ENCODE measurements at regions not wholly inside any gene's neighbourhood (a gene's known extent, or its start where the extent isn't known, plus 50 kb on each side); places are given as distances from the start of the nearest gene placed in this dataset.

DNA sequence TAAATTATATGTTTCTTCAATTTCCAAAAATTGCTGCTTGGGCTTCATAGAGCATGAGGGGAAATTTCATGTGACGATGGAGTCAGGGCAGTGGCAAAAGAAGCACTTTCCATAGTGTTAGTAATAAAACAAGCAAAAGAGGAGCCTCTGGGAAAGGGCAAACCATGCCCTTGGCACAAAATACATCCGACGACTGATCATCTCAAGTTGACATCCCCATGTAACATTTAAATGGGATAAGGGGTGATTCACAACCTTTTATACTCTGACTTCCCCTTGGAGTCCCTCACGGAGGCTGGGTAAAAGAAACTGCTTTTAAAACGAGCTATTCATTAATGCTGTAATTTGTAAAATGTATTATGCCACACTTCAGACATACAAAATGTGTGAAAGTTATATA is 161.4 kb upstream of the DMRT1 start:
- no peak overlapping the region for H3K4me2 ChIP-seq
- H3K9ac ChIP-seq, result no peak overlapping the region
- no peaks in the 10 kb centered on the region for H4K20me1 ChIP-seq (ENCODE audit: insufficient read depth)
- no peaks in the 10 kb centered on the region for H3K36me3 ChIP-seq (replicated peaks in 1 of 2; ENCODE audit: control insufficient read depth in 1 of 2, insufficient read depth in 2 of 2, low read length in 1 of 2)
- H3K4me3 ChIP-seq (ENCODE audit: low read depth in 2 of 2, low read length in 1 of 2), result no peak overlapping the region
- POLR2A ChIA-PET, result no interaction called here
- CTCF ChIA-PET, result no interaction called here
- H3K9me3 ChIP-seq, result no peaks in the 10 kb centered on the region
- H3K4me1 ChIP-seq (ENCODE audit: control insufficient read depth in 1 of 2, insufficient read depth in 2 of 2, low read depth in 1 of 2, low read length in 1 of 2), result no peaks in the 10 kb centered on the region; a peak in 2 of 4 replicates
- WGBS (ENCODE audit: low lambda C conversion rate), result 18% methylated on average over 5 of the region's 5 CpGs
- H3K79me2 ChIP-seq (ENCODE audit: insufficient read depth), result no peaks in the 10 kb centered on the region
- peak overlapping the region; percentile 16; the same call in 1 of the 2 replicates for H2AFZ ChIP-seq (ENCODE audit: low read depth)
- peaks cover 11% of the 10 kb centered on the region; the same call in 1 of the 2 replicates for H3K27me3 ChIP-seq (ENCODE audit: insufficient read depth)
- no peak for TF ChIP-seq SMC3 (IDR thresholded peaks at IDR 0.05; ENCODE audit: low read depth, low read length)
- H3K27ac ChIP-seq (ENCODE audit: low read depth in 2 of 2, low read length in 1 of 2), result no peak overlapping the region
- H3F3A ChIP-seq (replicated peaks; ENCODE audit: insufficient read depth), result peaks cover 23% of the 10 kb centered on the region
- H3K9me2 ChIP-seq, result no peaks in the 10 kb centered on the region
- DNase-seq, result no peak

- CTCF ChIA-PET, result no interaction called here
- 0 out of 2 replicates have a peak overlapping the region, but pooled peaks have one; percentile 1 for H2AFZ ChIP-seq (ENCODE audit: low read depth)
- no peak overlapping the region for H3K4me3 ChIP-seq (ENCODE audit: low read depth in 2 of 2, low read length in 1 of 2)
- H3K9me2 ChIP-seq, result no peaks in the 10 kb centered on the region
- POLR2A ChIA-PET, result no interaction called here
- H4K20me1 ChIP-seq (ENCODE audit: insufficient read depth), result no peaks in the 10 kb centered on the region
- no peak for DNase-seq
- peak overlapping the region; percentile 76; the same call in 1 of the 2 replicates for H3K4me2 ChIP-seq
- no peak overlapping the region; the same call in 1 of the 2 replicates for H3K9ac ChIP-seq
- H3K9me3 ChIP-seq, result no peaks in the 10 kb centered on the region
- no peaks in the 10 kb centered on the region for H3K79me2 ChIP-seq (ENCODE audit: insufficient read depth)
- no peaks in the 10 kb centered on the region for H3K27me3 ChIP-seq (ENCODE audit: insufficient read depth)
- H3K4me1 ChIP-seq (ENCODE audit: control insufficient read depth in 1 of 2, insufficient read depth in 2 of 2, low read depth in 1 of 2, low read length in 1 of 2), result no peaks in the 10 kb centered on the region; a peak in 2 of 4 replicates
- H3K36me3 ChIP-seq (replicated peaks in 1 of 2; ENCODE audit: control insufficient read depth in 1 of 2, insufficient read depth in 2 of 2, low read length in 1 of 2), result no peaks in the 10 kb centered on the region
- peak overlapping the region; percentile 84 to 91; a peak in 3 of 4 replicates for H3K27ac ChIP-seq (ENCODE audit: low read depth in 2 of 2, low read length in 1 of 2)
- 15% methylated on average over 11 of the region's 12 CpGs for WGBS (ENCODE audit: low lambda C conversion rate)
- TF ChIP-seq RFX5 (IDR thresholded peaks at IDR 0.05; ENCODE audit: low read length) (no peak), FOXM1 (IDR thresholded peaks at IDR 0.05; ENCODE audit: low read depth) (no peak), MAX (IDR thresholded peaks at IDR 0.05; ENCODE audit: low read depth) (no peak)
- H3F3A ChIP-seq (replicated peaks; ENCODE audit: insufficient read depth), result peaks cover 29% of the 10 kb centered on the region
Measured at GRCh38 chr9:682633-683508, 158.6 kb upstream of the DMRT1 start.

DNA sequence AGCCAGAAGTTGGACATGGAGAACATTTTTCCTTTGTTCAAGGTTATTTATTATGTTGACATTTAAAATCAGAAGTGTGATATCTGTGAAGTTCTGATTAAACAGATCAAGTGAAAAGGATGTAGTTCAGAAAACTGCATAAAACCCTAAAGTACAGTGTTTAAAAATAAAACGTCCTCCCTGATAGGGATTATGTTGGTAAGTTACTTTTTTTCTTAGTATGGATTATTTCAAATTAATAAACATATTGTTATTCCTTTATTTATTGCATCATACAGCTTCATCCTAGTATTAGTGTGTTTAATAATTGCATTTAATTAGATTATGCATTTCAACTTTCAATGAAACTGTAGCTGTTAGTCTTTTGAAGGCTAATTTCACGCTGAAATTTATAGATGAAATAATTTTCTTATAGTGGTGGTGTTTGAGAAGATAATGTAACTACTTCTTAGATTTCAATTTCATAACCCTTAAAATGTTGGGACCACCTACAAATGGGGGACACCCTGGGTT is 157.9 kb upstream of the DMRT1 start:
- no peaks in the 10 kb centered on the region for H3K36me3 ChIP-seq (replicated peaks in 1 of 2; ENCODE audit: control insufficient read depth in 1 of 2, insufficient read depth in 2 of 2, low read length in 1 of 2)
- peak overlapping the region; percentile 76 for H3K4me2 ChIP-seq
- WGBS (ENCODE audit: low lambda C conversion rate), result 7% methylated on average over 2 of the region's 2 CpGs
- TF ChIP-seq CTCF (IDR thresholded peaks at IDR 0.05) (no peak), ELF1 (IDR thresholded peaks at IDR 0.05) (no peak), MEF2A (IDR thresholded peaks at IDR 0.05; ENCODE audit: borderline replicate concordance, low read depth) (no peak), RCOR1 (IDR thresholded peaks at IDR 0.05; ENCODE audit: low read length) (no peak), YY1 (IDR thresholded peaks at IDR 0.05; ENCODE audit: low read depth) (no peak), MAX (IDR thresholded peaks at IDR 0.05; ENCODE audit: low read depth) (no peak), USF2 (IDR thresholded peaks at IDR 0.05; ENCODE audit: borderline replicate concordance, low read depth, low read length) (no peak), RXRA (IDR thresholded peaks at IDR 0.05; ENCODE audit: borderline replicate concordance, low read depth) (no peak), TCF12 (IDR thresholded peaks at IDR 0.05) (no peak), FOSL2 (IDR thresholded peaks at IDR 0.05; ENCODE audit: borderline replicate concordance, low read depth) (no peak), USF1 (IDR thresholded peaks at IDR 0.05; ENCODE audit: borderline replicate concordance, low read depth) (no peak), MXI1 (IDR thresholded peaks at IDR 0.05; ENCODE audit: low read depth, low read length) (no peak), SMC3 (IDR thresholded peaks at IDR 0.05; ENCODE audit: low read depth, low read length) (no peak), FOXM1 (IDR thresholded peaks at IDR 0.05; ENCODE audit: low read depth) (no peak), TEAD4 (IDR thresholded peaks at IDR 0.05; ENCODE audit: borderline replicate concordance, insufficient read depth) (no peak), RFX5 (IDR thresholded peaks at IDR 0.05; ENCODE audit: low read length) (no peak)
- no peaks in the 10 kb centered on the region for H4K20me1 ChIP-seq (ENCODE audit: insufficient read depth)
- no peaks in the 10 kb centered on the region for H3K9me3 ChIP-seq
- peaks cover 29% of the 10 kb centered on the region for H3F3A ChIP-seq (replicated peaks; ENCODE audit: insufficient read depth)
- POLR2A ChIA-PET, result no interaction called here
- H3K9ac ChIP-seq, result peak overlapping the region; percentile 76
- no peaks in the 10 kb centered on the region for H3K79me2 ChIP-seq (ENCODE audit: insufficient read depth)
- peak overlapping the region; percentile 1; the same call in 1 of the 2 replicates for H2AFZ ChIP-seq (ENCODE audit: low read depth)
- H3K4me3 ChIP-seq (ENCODE audit: low read depth in 2 of 2, low read length in 1 of 2), result peak overlapping the region; percentile 37 to 52; a peak in 3 of 4 replicates
- DNase-seq, result no peak
- H3K27me3 ChIP-seq (ENCODE audit: insufficient read depth), result no peaks in the 10 kb centered on the region
- peak overlapping the region; percentile 84 to 91; a peak in 3 of 4 replicates for H3K27ac ChIP-seq (ENCODE audit: low read depth in 2 of 2, low read length in 1 of 2)
- H3K9me2 ChIP-seq, result no peaks in the 10 kb centered on the region
- CTCF ChIA-PET, result no interaction called here
- no peaks in the 10 kb centered on the region; a peak in 2 of 4 replicates for H3K4me1 ChIP-seq (ENCODE audit: control insufficient read depth in 1 of 2, insufficient read depth in 2 of 2, low read depth in 1 of 2, low read length in 1 of 2)

All from SK-N-SH (cell line).